Iris pigment epithelial cell (primary cell): ENCODE measurements at regions not wholly inside any gene's neighbourhood (a gene's known extent, or its start where the extent isn't known, plus 50 kb on each side); places are given as distances from the start of the nearest gene placed in this dataset.
A peak's percentile ranks its signal among the peaks of the same experiment; 100 is the strongest.

ENCODE experiments used
- DNase-seq: peaks from one replicate; pipeline ENCODE4 v3.0.0-alpha.2; 2011; ENCODE audit warnings: low read depth

- DNase-seq = peak; percentile 79
Measured at GRCh38 chr15:87354661-87355410, 901.7 kb downstream of the NTRK3 start.

- peak; percentile 41 for DNase-seq
Measured at GRCh38 chr15:87349181-87349580, 907.4 kb downstream of the NTRK3 start.

DNA sequence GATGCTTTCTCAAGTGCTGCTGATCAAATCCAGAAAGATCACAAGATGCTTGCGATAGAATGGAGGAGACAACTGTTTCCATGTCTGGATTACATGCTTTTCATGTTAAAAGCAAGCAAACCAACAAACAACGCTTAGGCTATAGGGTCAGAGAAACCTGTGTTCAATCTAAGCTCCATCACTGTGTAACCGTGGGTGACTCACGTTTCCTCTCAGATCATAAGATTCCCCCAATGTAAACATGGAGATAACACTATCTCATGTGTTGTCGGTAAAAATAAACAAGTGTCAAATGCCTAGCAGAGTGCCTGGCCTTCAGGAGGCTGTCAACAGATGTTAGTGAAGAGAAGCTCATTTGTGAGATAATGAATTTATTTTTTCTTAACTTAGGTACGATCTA is 907.8 kb downstream of the NTRK3 start:
- DNase-seq = peak; percentile 88

DNA sequence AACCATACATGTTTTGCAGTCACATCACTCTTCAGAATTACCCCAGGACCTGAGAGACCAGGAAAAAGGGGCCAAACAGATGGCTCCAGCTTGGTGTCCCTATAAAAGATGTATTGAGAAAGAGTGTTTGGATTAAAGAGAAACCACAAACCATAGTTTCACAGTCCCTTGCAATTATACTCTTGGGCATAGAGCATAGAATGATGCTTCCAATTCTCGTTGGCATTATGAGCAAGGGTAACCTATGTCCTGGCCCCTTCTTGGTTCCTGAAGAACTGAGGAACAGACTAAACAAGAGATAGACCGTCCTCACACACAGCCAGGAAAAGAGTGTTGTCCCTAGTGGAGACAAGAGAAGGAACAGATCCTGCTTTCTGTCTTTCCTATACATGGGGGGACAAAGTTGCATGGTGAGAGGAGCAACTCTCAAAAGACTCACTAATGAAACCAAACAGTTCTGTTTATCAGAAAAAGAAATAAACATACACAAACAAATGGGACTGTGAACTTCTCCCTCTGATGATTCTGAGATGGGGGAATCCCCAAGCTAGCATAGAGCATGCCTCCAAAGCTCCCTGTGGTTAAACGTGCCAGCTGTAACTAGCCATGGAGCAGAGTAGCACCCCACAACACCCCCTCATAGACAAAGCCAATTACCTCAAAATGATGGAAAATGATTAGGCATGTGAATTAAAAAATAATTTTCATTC is 908.6 kb downstream of the NTRK3 start:
- peak; percentile 58 for DNase-seq

DNA sequence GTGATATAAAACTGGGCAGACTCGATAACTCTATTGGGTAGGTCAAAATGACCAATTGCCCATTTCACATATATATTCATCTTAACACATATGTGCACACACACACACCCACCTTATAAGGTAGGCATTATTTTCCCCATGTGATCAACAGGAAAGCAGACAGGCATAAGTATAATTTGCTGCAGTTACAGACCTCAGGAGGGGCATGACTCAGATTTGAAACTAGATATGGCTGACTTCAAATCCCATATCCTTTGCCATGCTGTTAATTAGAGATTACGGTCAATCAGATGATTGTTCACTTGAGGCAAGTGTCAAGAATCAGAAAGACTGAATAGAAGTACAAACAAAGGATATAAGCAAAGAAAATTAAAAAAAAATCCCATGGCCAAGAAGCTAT is 910.6 kb downstream of the NTRK3 start:
- DNase-seq = no peak

- no peak for DNase-seq
Measured at GRCh38 chr15:87343966-87344365, 912.6 kb downstream of the NTRK3 start.

DNA sequence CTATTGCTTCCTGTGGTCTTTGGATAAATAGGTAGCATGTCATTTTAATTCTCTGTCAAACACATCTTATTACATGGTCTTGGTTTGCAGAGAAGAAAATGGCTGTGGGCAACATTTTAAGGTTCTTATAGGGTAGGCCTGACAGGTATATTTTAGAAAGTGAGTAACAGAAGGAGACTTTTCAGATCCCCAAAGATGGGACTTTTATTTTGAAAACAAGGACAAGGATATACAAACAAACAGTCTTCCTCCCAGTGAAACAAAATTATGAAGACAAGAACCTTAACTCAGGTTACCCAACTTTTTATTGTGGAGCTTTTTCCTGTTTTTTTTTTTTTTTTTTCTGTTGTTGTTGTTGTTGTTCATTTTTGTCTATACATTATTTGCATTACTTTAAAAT is 916.2 kb downstream of the NTRK3 start:
- no peak for DNase-seq

DNA sequence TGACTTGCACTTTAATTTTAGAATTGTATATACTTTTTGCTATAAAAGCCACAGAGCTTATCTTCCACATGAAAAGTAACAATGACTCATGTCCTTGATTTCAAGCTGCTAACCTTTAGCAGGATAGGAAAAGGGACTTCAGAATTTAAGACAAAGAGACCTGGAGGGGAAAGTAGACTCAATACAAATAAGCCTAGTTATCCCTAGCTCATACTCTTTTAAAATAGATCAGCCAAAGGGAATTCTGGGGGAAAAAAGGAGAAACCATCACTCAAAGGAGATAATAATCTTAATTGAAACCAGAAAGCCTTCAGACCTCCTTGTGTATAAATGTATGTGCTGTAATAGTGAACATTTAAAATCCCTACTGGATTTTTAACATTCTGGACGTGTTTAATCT is 930.3 kb downstream of the NTRK3 start:
- DNase-seq = no peak

DNA sequence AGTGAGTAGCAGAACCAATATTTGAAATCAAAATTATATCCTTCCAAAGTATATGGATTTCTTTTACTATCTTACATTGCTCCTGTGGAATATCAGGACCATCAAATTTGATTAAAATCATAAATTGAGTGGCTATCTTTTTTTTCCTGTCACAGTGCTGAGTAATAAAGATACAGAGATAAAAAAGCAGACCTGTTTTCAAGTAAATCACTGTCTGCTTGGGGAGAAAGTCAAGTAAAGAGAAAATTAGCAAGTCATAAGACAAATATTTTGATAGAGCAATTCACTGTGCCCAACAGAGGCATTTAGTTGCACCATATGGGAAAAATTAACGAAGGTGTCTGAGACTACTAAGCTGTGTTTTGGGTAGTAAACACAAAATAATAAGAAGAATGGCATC is 933.7 kb downstream of the NTRK3 start:
- DNase-seq = no peak

DNA sequence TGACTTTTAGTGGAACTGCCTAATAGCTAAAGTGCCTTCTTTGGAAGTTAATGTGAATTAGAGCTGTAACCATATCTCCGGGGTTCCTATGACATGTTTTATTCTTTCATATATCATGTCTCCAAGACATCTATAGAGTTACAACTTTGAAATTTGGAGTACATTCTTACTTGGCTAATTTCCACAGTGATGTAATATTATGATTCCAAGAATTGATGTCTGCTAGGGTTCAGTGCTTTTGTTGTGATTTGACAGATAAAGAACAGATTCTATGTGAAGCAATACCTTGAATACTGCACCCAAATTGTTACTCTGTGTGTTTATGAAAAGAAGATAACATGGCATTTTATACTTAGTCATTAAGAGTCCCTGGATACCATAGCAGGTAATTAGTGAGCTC is 934.3 kb downstream of the NTRK3 start:
- DNase-seq = no peak

DNA sequence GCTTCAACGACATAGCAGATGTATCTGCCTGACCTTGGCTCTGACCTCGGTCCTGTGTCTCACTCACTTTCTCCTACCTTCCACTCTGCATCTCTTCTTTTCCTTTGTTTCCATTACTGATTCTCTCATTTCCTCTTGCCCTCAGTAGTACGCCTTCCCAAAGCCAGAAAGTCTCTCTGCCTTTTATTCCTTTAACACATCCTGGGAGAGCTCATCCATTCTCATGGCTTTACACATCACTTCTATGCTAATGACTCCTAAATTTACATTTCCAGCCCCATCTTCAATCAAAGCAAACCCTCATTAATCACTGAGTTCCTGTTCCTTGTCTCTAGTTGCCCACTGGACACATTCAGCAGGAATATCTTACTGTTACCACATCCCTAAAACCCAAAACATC is 938.6 kb downstream of the NTRK3 start:
- DNase-seq = no peak

- no peak for DNase-seq
Measured at GRCh38 chr15:87312221-87312620, 944.3 kb downstream of the NTRK3 start.

DNA sequence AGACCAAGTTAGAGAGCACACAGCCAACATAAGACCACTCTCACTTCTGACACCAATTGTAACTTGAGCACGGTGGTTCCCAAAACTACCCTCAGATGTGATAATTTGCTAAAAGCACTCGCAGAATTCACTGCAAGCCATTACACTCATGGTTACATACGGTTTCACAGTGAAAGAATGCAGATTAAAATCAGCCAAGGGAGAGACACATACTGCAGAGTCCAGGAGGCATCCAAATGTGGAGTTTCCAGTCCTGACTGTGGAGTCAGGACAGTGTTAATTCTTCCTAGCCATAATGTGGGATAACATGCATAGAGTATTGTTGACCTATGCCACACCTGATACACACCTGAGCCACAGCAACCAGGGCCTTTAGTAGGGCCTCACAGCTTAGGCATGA is 956.4 kb downstream of the NTRK3 start:
- DNase-seq = no peak

DNA sequence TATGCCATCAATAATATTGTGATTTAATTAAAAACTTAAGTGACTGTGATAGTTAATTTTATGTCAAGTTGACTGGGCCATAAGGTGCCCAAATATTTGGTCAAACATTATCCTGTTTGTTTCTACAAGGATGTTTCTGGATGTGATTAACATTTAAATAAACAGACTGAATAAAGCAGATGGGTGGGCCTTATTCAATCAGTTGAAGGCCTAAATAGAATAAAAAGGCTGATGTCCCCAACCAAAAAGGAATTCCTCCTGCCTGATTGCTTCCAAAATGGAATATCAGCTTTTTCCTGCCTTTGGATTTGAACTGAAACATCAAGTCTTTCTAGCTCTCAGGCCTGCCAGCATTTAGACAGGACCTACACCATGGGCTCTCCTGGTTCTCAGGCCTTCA is 961.7 kb downstream of the NTRK3 start:
- DNase-seq = no peak

DNA sequence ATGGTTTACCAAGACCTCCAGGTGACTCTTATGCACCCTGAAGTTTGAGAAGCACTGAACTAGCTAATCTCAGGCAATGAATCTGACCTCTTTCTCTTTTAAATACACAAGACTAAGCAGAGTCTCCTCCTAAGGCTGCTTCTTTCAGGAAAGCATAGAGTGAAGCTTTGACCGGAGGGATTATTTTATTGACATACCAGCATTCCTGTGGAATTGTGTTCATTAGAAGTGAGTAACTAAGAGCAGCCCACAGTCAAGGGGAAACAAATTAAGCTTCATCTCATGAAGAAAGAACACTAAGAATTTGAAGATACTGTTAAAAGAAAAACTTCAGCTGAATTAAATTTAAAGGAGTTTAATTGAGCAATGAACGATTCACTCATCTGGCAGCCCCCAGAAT is 963.5 kb downstream of the NTRK3 start:
- DNase-seq = no peak

GRCh38 chr15:87287156-87287555 is 969.4 kb downstream of the NTRK3 start:
- DNase-seq = peak; percentile 59

- DNase-seq = peak; percentile 1
Measured at GRCh38 chr15:87269566-87269965, 987.0 kb downstream of the NTRK3 start.

DNA sequence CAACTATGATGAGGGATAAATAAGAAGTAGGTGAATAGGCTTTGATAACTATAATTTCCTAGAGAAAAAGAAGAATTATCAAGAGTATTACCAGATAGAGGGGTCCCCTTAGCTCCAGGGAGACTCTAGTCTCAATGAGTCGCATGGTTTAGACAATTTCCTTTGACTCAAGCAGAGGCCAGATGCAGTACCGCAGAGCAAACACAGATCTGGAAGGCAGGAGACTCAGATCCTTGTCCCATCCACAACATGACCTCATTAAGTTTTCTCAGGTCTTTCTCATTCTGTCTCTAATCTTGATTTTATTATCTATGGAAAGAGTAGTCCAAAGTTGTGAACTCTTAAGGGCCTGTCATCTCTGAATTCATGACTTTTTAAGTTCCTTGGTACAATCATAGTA is 987.9 kb downstream of the NTRK3 start:
- peak; percentile 7 for DNase-seq

DNA sequence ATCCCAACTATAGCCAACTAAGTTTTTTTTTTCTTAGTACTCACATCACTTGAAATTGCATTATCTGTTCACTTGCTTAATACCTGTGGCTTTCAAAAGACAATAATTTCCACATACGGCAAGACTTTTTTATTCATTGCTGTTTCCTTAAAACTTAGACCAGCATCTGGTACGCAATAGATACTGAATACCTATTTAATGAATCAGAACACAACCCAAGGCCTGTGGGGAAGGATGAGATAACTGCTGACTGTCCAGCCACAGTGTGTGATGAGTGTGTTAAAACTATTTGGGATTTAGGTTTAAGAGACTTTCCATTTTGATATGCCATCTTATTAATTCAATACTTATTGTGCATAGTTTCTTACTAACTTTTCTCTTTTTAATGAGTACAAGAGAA is 988.7 kb downstream of the NTRK3 start:
- DNase-seq = peak; percentile 74

DNA sequence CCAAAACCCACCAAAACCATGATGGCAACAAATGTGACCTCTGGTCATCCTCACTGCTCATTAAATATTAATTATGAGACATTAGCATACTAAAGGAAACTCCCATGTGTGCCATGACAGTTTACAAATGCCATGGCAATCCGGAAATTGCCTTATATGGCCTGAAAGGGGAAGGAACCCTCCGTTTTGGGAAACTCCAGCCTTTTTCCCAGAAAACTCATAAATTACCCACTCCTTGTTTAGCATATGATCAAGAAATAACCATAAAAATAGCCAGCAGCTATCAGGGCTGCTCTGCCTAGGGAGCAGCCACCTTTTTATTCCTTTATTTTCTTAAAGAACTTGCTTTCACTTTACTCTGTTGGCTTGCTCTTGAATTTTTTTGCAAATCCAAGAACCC is 992.7 kb downstream of the NTRK3 start:
- no peak for DNase-seq

DNA sequence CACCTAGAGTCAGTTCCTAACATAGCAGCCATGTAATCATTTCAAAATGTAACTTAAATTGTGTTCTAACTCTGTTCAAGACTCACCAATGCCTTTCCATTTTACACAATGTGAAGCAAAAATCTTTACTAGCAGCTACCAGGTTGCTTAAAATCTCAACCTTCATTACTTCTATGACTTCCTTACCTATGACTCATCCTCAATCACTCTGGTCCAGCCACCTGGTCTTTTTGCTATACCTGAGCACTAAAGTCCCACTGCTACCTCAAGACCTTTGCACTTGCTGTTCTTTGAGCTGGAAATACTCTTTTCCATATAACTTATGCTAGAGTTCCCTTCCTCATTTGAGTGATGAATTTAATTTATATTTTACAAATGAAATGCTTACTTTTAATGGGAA is 993.2 kb downstream of the NTRK3 start:
- no peak for DNase-seq

- no peak for DNase-seq
Measured at GRCh38 chr15:87245592-87245991, 1010.9 kb downstream of the NTRK3 start.

DNA sequence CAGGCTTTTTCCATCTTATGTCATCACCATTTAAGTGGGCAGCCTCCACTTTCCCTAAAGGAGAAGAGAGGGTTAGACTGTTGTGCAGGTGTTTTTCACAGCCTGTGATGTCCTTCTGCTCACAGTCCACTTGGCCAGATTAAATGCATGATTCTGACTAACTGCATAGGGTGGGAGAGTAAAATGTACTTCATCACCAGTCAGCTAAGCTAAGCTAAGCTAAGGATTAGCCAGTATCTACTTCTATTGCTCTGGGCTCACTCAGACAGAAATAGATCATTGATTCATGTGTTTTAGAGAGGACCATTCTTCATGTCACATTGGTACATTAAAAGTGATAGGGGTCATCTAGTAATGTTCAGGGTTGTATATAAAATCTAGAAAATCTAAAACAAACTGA is 1013.1 kb downstream of the NTRK3 start:
- no peak for DNase-seq
